ENCODE measurements at regions not wholly inside any gene's neighbourhood (a gene's known extent, or its start where the extent isn't known, plus 50 kb on each side); places are given as distances from the start of the nearest gene placed in this dataset.

DNA sequence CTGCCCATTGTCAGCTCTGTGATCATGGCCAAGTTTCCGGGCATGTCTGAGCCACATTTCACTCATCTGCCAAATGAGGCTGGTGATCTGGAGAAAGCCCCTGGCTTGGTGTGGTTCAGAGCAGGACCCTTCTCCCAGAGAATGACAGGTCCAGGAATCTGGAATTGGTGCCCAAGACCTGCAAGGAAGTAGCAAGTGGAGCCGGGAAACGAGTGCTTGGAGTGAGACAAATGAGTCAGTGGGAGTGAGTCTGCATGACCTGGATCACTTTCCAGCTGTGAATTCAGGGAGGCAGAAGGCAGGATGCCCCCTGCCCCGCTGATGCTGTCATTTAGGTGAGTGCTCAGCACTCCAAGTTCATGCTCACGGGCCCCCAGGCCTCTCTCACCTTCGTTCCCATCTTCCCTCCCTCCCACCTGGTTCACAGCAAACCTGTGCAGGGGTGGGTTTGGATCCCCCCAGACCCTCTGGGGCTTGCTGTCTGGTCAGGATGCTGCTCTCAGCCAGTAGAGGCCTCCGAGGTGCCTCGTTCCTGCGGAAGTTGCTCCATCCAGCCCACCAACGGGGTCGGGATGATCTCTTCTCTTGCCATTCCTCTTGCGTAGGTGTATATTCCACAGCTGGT, 104.4 kb downstream of the INHBB start:
- no peak for DNase-seq (ENCODE audit: low read depth, low spot score)

GRCh38 chr2:120451334-120451733, 105.4 kb downstream of the INHBB start:
- DNase-seq (ENCODE audit: low read depth, low spot score): no peak
- no peak overlapping the region for H3K4me3 ChIP-seq (ENCODE audit: low read length)

More for the DNA sequence above, 104.4 kb downstream of the INHBB start:
- no peak overlapping the region for H3K4me3 ChIP-seq (ENCODE audit: low read length)

DNA sequence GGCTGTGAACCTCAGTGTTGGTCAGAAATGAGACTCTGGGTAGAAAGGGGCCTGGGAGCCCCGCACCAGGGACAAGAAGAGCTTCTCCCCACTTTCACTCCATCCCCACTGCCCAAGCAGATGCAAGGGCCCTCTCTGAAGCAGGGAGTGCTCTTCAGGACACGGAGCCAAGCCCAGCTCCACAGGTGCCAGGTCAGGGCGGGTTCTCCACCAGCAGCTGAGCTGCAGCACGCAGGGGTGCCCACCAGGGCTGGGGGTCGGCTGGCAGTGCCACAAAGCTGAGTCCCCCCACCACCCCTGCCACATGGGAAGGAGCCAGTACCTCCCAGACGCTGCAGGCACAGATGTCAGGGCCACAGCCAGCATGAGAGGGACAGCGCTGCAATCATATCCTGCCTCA, 106.2 kb downstream of the INHBB start:
- DNase-seq (ENCODE audit: low read depth, low spot score): no peak
- no peak overlapping the region for H3K4me3 ChIP-seq (ENCODE audit: low read length)

GRCh38 chr2:120452945-120453634, 107.2 kb downstream of the INHBB start:
- DNase-seq (ENCODE audit: low read depth, low spot score): no peak

GRCh38 chr2:120453635-120453998, 107.7 kb downstream of the INHBB start:
- H3K4me3 ChIP-seq (ENCODE audit: low read length): no peak overlapping the region
- DNase-seq (ENCODE audit: low read depth, low spot score): no peak

More at GRCh38 chr2:120452945-120453634, 107.2 kb downstream of the INHBB start:
- H3K4me3 ChIP-seq (ENCODE audit: low read length): no peak overlapping the region

- no peak overlapping the region for H3K4me3 ChIP-seq (ENCODE audit: low read length)
- peak; percentile 18 for DNase-seq (ENCODE audit: low read depth, low spot score)
These were observed 108.9 kb downstream of the INHBB start for GRCh38 chr2:120454654-120455385.

- DNase-seq (ENCODE audit: low read depth, low spot score): no peak
- no peak overlapping the region for H3K4me3 ChIP-seq (ENCODE audit: low read length)
These were observed 109.5 kb downstream of the INHBB start for GRCh38 chr2:120455390-120455789.

DNA sequence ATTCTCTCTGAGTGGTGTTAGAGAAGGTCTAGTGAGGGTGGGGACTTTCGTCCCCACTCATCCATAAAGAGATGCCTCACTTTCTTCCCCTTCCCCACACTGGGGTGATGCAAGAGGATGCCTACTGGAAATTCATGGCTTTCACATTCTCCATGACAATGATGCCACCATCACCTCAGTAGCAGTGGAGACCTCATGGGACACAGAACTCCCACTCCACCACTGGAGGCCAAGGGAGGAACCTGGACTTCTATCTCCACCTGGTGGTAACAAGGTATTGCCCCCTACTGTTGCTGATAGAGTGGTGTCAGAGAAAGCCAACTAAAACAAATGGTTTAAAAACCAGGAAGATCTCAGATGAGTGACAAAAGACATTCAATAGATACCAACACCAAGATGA, 110.9 kb downstream of the INHBB start:
- no peak for DNase-seq (ENCODE audit: low read depth, low spot score)
- no peak overlapping the region for H3K4me3 ChIP-seq (ENCODE audit: low read length)

DNA sequence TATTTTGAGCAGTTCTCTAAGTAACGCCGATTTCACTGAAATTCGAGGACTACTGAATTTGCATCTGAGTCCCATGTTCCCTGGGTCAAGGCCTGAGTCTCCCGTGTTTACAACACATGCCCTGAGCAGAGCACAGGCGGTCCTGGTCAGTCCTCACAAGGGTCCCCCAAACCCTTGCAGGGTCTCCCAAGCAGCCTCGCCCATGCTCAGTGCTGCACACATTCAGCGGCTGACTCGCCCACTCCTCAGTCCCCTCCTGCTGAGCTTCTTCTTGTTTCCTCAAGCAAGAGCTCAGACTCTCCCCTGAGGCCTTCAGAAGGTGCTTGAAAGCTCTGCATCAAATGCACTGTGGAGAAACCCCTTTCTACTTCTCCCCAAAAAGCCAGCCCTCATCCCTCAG, 114.6 kb downstream of the INHBB start:
- DNase-seq (ENCODE audit: low read depth, low spot score): no peak
- H3K4me3 ChIP-seq (ENCODE audit: low read length): no peak overlapping the region

DNA sequence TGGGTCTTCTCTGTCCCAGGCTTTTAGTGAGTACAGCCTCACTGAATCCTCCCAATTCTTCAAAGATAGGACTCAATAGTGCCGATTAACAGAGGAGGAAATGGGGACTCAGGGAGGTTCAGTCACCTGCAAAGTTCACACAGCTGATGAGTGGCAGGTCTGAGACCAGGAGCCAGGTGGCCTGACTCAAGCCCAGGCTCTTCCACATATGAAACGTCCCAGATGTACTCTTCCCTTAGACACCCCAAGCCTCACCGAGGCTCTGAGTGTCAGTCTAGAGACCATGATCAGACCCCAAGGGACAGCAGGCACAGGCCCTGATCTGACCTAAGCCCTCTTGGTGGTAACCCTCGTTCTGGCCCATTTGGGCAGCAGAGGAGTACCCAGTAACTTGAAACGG, 115.2 kb downstream of the INHBB start:
- H3K4me3 ChIP-seq (ENCODE audit: low read length): no peak overlapping the region
- DNase-seq (ENCODE audit: low read depth, low spot score): no peak

GRCh38 chr2:120461546-120462537, 115.9 kb downstream of the INHBB start:
- no peak for DNase-seq (ENCODE audit: low read depth, low spot score)
- no peak overlapping the region for H3K4me3 ChIP-seq (ENCODE audit: low read length)

GRCh38 chr2:120463527-120463926, 117.6 kb downstream of the INHBB start:
- H3K4me3 ChIP-seq (ENCODE audit: low read length): no peak overlapping the region
- no peak for DNase-seq (ENCODE audit: low read depth, low spot score)

GRCh38 chr2:120463996-120464395, 118.1 kb downstream of the INHBB start:
- H3K4me3 ChIP-seq (ENCODE audit: low read length): no peak overlapping the region
- no peak for DNase-seq (ENCODE audit: low read depth, low spot score)

DNA sequence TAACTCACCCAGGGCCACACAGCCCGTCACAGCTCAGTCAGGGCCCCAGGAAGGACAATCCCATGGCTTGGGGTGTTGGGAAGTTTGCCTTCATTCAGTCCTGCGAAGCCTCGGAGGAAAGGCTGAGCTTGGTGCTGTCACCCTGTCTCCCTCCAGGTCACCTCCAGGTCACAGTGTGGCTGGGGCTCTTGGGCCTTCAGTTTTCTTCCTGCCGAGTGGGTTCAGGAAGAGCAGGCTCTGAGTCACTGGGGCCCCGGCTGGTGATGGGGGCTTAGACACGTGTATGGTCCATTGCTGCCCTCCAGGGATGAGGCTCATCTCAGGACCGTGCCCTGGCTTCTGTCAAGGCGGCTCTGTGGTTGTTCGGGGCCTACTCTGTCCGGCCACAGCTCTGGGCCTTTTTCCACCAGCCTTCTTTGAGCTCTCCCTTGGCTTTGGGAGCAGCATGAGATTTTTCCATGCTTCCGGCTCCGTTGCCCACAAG, 118.6 kb downstream of the INHBB start:
- no peak overlapping the region for H3K4me3 ChIP-seq (ENCODE audit: low read length)
- no peak for DNase-seq (ENCODE audit: low read depth, low spot score)

DNA sequence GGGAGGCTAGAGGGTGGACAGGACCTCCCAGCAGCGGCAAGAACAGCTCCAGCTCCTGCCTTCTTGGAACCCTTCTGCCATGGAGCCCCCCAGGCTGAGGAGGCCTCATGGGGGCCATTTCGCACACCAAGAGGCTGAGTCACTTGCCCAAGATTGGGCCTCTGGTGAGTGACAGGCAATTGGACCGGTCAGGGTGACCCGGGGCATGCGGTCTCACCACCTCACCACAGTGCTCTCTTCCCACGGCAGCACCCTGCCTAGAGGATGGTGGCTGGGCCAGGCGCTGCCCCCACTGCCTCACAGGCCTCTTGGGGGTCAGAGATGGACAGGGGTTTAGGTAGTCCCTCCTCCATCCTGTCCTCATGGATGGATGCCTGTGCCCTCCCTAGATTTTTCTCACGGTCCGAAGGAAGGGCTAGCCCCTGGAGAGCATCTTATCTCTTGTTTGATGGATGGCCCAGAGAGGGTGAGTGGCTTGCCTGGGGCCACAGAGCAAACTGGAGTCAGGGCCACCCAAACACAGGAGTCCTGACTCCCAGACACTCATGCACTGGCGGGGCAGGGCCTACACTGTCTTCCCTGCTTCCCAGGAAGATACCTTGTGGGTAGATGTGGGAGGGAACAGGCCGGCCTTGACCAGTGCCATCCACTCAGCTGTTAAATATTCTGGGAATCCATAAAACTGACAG, 119.2 kb downstream of the INHBB start:
- no peak for DNase-seq (ENCODE audit: low read depth, low spot score)
- no peak overlapping the region for H3K4me3 ChIP-seq (ENCODE audit: low read length)

- DNase-seq (ENCODE audit: low read depth, low spot score): no peak
- no peak overlapping the region for H3K4me3 ChIP-seq (ENCODE audit: low read length)
These were observed 119.7 kb downstream of the INHBB start for GRCh38 chr2:120465701-120465988.

DNA sequence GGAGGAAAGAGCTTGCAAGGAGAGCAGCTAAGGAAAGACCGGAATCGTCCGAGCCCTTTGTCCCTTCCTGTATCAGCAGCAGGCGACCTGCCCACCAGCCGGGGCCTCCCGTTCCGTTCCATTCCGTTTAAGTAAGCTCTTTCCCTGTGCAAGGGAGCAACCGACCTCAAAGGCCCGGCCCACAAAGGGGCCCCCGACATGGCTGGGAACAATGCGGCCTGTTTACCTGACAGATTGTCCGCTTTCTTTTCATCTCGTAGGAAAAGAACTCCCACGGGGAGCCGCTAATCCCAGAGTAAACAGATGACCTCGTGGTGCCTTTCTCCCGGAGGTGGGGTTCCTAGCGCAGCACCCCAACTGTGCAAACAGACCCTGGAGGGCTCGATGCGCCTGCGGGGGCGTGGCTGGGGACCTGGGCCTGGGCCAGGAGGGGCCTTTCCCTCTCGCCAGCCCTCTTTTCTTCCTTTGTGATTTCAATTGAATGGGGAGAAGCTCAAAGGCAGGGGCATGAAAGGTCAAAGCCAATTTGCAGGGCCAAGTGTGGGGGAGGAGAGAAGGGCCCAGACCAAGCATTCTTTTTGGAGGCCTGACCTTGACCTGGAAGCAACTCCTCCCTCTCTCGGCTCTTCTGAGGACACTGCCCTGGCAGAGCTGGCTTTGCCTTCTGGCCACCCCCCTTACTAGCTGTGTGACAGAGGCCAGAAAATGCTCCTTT, 120.2 kb downstream of the INHBB start:
- DNase-seq (ENCODE audit: low read depth, low spot score): no peak
- H3K4me3 ChIP-seq (ENCODE audit: low read length): no peak overlapping the region

- DNase-seq (ENCODE audit: low read depth, low spot score): no peak
- H3K4me3 ChIP-seq (ENCODE audit: low read length): no peak overlapping the region
These were observed 120.7 kb downstream of the INHBB start for GRCh38 chr2:120466704-120467054.
